Mucosa of descending colon (tissue), 3 donors: ENCODE measurements at regions not wholly inside any gene's neighbourhood (a gene's known extent, or its start where the extent isn't known, plus 50 kb on each side); places are given as distances from the start of the nearest gene placed in this dataset.

Experiments
- ATAC-seq: fragments of 200-7000 bp; cut with Tn5 transposase; one replicate; pipeline ENCODE4 v1.9.1; 2020; ENCODE audit warnings: mild to moderate bottlenecking, moderate library complexity
- DNase-seq, 3 donors: peaks; one replicate each; pipeline ENCODE4 v3.0.0-alpha.2; 2020
- H3K36me3 ChIP-seq: fragments of 200-600 bp; one replicate; pipeline ENCODE4 v1.8.0; 2021; ENCODE audit warnings: low read depth, mild to moderate bottlenecking
- H3K4me1 ChIP-seq: fragments of 200-600 bp; one replicate; pipeline ENCODE4 v1.8.0; 2021; ENCODE audit warnings: low read depth, mild to moderate bottlenecking
- H3K4me3 ChIP-seq: fragments of 200-600 bp; one replicate; pipeline ENCODE4 v1.8.0; 2021; ENCODE audit warnings: mild to moderate bottlenecking
- H3K9me3 ChIP-seq: fragments of 200-600 bp; one replicate; pipeline ENCODE4 v1.8.0; 2021; ENCODE audit warnings: mild to moderate bottlenecking
- CTCF ChIP-seq: fragments of 200-600 bp; IDR thresholded peaks from one replicate; pipeline ENCODE4 v1.8.0; 2022; ENCODE audit warnings: antibody characterized with exemption, mild to moderate bottlenecking
- intact Hi-C, 2 donors: fragments of 100-400 bp; cut with DNase I in 1 of 2; cut with micrococcal nuclease in 1 of 2; formaldehyde crosslinking; loops; one replicate each; pipeline versions ENCODE4 v1.11.0 to v1.11.1; 2022; cut with DNase I, micrococcal nuclease
- donor health status: DM: no; HTN: no; CAD: no; lungs with moderate emphysema.
- donor health status: DM: no; HTN: no; CAD: no.
- donor health status: DM: no; HTN: yes; CAD: no.

GRCh38 chr10:42969147-42969546, 107.7 kb upstream of the RET start:
- DNase-seq, result no peak
- no peaks in the 10 kb centered on the region for H3K4me1 ChIP-seq
- ATAC-seq, result no peak
- TF ChIP-seq CTCF, result no peak
- no peaks in the 10 kb centered on the region for H3K9me3 ChIP-seq
- H3K36me3 ChIP-seq, result no peaks in the 10 kb centered on the region
- intact Hi-C loops, result no loop called here
- no peak overlapping the region for H3K4me3 ChIP-seq

- no peak for DNase-seq
- no peak for TF ChIP-seq CTCF
- H3K9me3 ChIP-seq, result no peaks in the 10 kb centered on the region
- no peak overlapping the region for H3K4me3 ChIP-seq
- no peaks in the 10 kb centered on the region for H3K4me1 ChIP-seq
- no peak for ATAC-seq
- no peaks in the 10 kb centered on the region for H3K36me3 ChIP-seq
- intact Hi-C loops, result no loop called here
Measured at GRCh38 chr10:42969909-42970308, 107.0 kb upstream of the RET start.

- Histone ChIP-seq H3K36me3 (no peaks in the 10 kb centered on the region), H3K4me1 (no peaks in the 10 kb centered on the region), H3K4me3 (no peak overlapping the region), H3K9me3 (no peaks in the 10 kb centered on the region)
- ATAC-seq (no peak), DNase-seq (peak in 1 of 3 donors; percentile 16)
- TF ChIP-seq CTCF, result no peak
- intact Hi-C loops, result no loop called here
Measured at GRCh38 chr10:42970451-42971250, 106.2 kb upstream of the RET start.

GRCh38 chr10:42971251-42971599, 105.6 kb upstream of the RET start:
- DNase-seq (no peak), ATAC-seq (no peak)
- H3K4me1 ChIP-seq, result no peaks in the 10 kb centered on the region
- no peaks in the 10 kb centered on the region for H3K9me3 ChIP-seq
- no peak for TF ChIP-seq CTCF
- no peaks in the 10 kb centered on the region for H3K36me3 ChIP-seq
- H3K4me3 ChIP-seq, result no peak overlapping the region
- intact Hi-C loops, result no loop called here

- Histone ChIP-seq H3K4me1 (no peaks in the 10 kb centered on the region), H3K36me3 (no peaks in the 10 kb centered on the region), H3K4me3 (no peak overlapping the region), H3K9me3 (no peaks in the 10 kb centered on the region)
- no peak for ATAC-seq
- TF ChIP-seq CTCF, result no peak
- no peak for DNase-seq
- intact Hi-C loops, result no loop called here
Measured at GRCh38 chr10:42972946-42973345, 103.9 kb upstream of the RET start.

GRCh38 chr10:42973411-42973810, 103.5 kb upstream of the RET start:
- TF ChIP-seq CTCF, result no peak
- H3K4me1 ChIP-seq, result no peaks in the 10 kb centered on the region
- DNase-seq (no peak), ATAC-seq (no peak)
- H3K36me3 ChIP-seq, result no peaks in the 10 kb centered on the region
- intact Hi-C loops, result no loop called here
- no peak overlapping the region for H3K4me3 ChIP-seq
- no peaks in the 10 kb centered on the region for H3K9me3 ChIP-seq
